T47D (cell line): ENCODE measurements at regions not wholly inside any gene's neighbourhood (a gene's known extent, or its start where the extent isn't known, plus 50 kb on each side); places are given as distances from the start of the nearest gene placed in this dataset.

Source experiments
- DNase-seq, 2 experiments: peaks; one replicate each; pipeline versions ENCODE4 v3.0.0 to v3.0.0-alpha.2; 2011 to 2012; ENCODE audit warnings: low read depth in 1 of 2, low spot score in 1 of 2
- JUND ChIP-seq: IDR thresholded peaks from 2 replicates; pipeline ENCODE4 v1.6.1; 2012; ENCODE audit warnings: low read depth
- in situ Hi-C: cut with HindIII; loops from 2 replicates; pipeline ENCODE4 v1.10.0; 2016; ENCODE audit warnings: low sequenced_read_pairs, low pct_unique_long_range_greater_than_20kb

DNA sequence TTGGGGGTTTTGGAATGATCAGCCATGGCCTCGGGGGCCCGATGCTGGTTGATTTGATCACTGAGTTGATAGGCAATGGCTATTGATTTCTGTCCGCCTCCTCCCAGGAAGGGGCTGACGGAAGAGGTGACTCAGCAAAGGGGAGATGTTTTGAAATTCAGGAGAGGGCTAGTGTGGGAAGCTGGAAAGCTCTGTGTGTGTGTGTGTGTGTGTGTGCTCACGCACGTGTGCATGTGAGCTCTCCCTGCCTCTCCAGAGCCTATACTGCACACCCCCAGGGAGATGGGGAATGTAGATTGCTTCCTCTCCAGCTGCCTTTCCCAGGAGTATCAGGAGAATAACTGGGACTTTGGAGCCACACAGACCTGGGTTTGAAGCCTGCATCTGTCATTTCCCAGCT is 184.9 kb upstream of the MYL2 start:
- in situ Hi-C loops = no loop called here
- no peak for TF ChIP-seq JUND
- no peak for DNase-seq

DNA sequence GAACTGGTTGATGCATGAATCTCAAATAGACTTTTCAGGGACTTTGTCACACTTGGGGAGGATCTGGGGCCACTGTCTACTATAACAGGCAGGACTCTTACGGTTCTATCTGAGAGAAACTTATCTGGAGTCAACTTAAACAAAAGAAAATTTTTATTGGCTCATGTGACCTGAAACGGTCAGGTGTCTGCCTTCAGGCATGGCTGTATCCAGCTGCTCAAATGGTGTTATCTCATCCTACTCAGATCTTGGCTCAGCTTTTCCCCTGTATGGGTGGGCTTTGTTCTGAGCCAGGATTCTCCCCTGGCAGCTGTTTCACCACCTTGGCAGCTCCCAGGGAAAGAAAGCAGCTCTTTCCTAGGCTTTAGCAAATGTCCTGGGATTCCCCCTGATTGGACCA is 183.2 kb upstream of the MYL2 start:
- TF ChIP-seq JUND = no peak
- no peak for DNase-seq
- in situ Hi-C loops = no loop called here

DNA sequence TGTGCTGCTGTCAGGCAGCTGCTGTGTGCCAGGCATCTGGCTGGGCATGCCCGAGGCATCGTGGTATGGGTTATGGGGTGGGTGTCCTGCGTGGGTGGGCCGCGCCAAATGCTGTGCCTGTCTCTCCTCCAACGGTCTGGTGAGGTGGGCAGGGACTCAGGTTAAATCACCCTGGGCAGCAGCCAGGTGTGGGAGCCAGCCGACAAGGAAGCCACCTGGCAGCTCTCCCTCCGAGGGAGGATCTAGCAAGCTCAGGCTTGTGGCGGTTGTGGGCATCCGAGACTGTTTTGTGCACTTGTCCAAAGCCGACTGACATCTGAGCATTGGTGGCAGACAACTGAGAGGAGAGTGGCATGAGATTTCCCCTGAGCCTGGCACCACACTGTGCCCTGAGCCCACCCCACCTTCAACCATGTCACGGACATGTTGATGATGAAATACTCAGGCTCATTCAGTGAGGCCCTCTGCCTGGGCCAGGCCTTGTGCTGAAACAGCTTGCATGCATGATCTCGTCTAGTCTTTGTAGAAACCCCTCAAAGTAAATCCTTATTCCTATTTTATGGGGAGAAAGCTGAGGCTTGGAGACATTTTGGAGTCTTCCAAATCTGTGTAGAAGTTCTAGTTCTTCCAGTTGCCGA is 181.8 kb upstream of the MYL2 start:
- no peak for TF ChIP-seq JUND
- DNase-seq = peak in 1 of 2 experiments; percentile 27

DNA sequence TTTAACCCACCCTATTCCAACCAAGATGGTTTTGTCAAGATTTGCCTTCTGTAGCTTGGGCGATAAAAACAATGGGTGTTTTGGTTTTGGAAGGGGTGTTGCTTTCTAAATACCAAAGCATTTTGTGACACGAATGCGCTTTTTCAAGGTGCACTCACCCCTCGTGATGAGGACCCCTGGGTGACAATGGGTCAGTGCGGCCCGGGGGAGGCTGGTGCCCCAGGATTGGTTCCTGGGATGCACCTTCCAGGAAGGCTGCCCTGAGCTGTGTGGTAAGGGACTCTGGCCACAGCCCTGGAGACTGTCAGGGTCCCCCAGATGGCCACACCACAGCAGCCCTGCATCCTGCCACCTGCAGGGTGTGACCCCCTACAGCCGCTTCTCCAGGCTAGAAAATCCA is 180.6 kb upstream of the MYL2 start:
- no peak for DNase-seq
- in situ Hi-C loops = no loop called here
- TF ChIP-seq JUND = no peak

More for the DNA sequence above, 181.8 kb upstream of the MYL2 start:
- in situ Hi-C loops = no loop called here

DNA sequence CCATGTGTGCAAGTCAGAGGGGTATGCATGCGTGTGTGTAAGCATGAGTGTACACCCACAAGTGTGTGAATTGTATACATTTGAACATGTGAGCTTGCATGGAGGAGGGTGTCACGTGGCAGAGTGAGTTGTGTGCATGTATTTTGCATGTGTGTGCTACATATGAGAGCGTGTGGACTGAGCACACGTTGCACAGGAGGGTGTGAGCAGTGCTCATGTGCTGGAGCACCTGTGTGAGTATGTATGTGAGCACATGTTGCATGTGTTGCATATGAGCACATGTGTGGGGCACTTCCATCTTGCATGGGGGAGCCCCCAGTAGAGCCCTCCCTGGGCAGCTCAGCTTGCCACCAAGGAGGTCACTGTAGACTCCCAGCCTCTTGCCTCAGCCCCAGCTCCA is 180.2 kb upstream of the MYL2 start:
- in situ Hi-C loops = no loop called here
- no peak for TF ChIP-seq JUND
- no peak for DNase-seq

DNA sequence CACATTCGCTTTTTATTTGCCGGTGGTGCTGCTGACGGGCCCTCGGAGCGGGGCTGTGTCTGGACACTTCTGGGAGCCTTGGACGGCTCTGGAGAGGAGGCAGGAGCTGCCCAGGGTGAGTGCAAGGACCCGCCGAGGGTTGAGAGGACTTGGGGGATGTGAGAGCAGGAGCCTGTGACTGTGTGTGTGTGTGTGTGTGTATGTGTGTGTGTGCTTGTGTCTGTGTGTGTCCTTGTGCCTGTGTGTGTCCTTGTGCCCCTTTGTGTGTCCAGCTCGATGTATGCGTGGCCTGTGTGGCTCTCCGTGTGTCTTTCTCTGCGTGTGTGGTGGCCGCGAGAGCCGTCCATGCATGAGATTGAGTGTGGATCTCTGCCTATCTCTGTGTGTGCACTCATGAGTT is 179.6 kb upstream of the MYL2 start:
- no peak for TF ChIP-seq JUND
- DNase-seq = no peak
- in situ Hi-C loops = no loop called here

DNA sequence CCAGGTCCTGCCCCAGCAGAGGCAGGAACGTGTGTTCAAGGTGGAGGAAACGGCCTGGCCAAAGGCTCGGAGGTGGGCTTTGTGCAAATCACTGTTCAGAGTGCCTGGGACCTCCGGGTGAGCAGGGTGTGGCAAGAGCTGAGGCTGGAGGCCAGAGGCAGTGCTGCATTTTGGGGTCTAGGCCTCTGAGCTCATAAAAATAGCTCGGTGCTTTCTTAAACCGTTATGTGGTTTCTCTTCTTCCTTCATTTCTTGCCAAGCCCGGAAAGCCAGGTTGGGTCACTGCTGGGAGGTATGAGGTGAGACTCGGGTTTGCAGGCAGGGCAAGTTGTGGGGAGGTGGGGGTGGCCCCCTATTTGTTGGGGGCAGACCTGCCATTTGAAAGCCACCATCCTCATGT is 178.8 kb upstream of the MYL2 start:
- in situ Hi-C loops = no loop called here
- DNase-seq = no peak
- no peak for TF ChIP-seq JUND

DNA sequence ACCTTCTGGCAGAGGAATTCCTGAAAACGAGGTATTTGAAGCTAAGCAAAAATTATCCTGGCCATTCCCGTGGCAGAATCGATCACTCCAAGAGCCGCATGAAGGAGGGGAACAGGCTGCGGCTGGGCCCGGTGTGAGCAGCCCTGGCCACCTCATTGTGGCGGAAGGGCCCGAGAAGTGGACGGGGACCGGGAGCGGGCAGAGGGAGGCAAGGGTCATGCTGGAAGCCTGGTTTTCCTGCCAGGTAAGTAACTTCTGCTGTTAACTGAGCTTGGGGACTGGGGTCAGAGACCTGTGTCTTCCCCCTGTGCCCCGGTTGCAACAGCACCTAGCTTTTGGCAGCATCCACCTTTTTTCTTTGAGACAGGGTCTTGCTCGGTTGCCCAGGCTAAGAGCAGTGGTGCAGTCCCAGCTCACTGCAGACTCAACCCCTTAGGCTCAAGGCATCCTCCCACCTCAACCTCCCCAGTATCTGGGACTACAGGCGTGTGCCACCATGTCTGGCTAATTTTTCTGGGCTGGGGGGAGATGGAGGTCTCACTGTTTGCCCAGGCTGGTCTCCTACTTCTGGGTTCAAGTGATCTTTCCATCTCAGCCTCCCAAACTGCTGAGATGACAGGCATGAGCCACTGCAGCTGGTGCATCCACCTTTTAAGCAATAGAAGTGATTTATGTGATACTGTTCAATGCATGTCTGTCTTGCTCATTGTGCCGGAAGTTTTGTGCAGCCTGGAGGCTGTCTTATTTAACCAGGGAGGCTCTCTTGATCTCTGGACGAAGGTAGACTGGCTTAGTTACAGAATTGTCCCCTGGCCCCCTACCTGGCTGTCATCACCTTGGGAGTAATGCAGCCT is 174.0 kb upstream of the MYL2 start:
- no peak for DNase-seq
- in situ Hi-C loops = no loop called here
- TF ChIP-seq JUND = no peak

DNA sequence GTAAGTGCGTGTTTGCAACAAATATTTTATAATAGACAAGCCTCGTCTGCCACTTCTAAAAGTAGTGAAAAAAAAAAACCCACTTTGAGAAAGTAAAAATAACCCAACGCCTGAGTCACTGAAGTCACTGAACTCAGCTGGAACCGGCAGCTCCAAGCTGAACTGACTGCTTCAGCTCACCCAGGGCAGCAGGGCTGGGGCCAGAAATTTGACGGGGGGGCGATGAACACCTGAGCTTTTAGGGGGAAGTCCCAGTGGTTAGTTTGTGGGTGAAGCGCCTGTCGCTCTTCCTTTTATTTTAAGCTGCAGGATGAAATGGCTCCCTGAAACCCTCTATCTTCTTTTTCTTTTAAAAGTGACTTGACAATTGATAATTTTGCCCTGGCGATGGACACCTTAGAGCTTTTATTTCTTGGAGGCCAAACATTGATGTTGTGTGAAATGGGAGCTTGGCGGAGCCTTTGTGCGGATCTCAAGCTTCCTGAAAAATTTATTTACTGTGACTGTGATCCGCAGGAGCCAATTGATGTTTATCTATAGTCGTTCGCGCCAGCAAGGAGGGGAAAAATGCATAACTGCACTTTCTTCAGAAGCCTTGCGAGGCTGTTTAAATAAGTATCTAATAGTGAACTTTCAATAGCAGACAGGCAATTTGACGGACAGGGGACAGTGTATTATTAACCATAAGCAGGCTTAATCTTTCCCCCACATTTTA is 173.2 kb upstream of the MYL2 start:
- no peak for DNase-seq
- in situ Hi-C loops = no loop called here
- TF ChIP-seq JUND = no peak

DNA sequence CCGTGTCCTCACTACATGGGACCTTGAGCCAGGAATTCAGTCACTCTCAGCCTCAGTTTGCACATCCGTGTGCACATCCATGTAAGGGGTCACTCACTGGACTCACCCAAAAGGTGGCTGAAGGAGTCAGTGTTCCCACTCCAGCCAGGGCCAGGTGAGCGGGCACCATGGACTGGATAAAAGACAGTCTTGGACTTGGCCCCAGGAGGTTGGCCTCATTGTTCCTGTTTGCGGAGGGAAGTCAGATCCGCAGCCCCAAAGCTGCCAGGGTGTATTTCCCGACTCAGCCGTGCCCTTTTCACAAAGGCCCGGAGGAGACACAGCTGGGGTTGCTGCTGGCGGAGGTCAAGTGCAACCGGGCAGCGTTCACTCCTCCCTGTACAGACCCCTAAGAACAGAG is 170.7 kb upstream of the MYL2 start:
- TF ChIP-seq JUND = no peak

DNA sequence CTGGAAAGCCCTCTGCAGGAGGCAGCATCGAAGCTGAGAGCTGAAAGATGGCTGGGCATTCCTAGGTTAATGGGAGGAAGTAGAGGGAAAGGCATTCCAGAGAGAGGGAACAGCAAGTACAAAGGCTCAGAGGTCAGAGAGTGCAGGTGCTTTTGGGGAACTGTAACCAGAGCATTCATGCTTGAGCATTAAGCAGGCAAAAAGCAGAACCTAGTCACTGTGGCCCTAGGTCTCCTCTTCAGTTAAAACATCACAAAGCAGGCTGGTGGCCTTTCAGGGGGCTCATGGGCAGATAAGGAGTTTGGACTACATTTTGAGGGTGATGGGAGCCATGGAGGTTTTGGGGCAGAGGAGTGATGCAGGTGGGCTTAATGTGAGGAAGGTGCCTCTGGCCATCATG is 169.2 kb upstream of the MYL2 start:
- TF ChIP-seq JUND = no peak
- no peak for DNase-seq
- in situ Hi-C loops = no loop called here

More for the DNA sequence above, 170.7 kb upstream of the MYL2 start:
- no peak for DNase-seq
- in situ Hi-C loops = no loop called here

DNA sequence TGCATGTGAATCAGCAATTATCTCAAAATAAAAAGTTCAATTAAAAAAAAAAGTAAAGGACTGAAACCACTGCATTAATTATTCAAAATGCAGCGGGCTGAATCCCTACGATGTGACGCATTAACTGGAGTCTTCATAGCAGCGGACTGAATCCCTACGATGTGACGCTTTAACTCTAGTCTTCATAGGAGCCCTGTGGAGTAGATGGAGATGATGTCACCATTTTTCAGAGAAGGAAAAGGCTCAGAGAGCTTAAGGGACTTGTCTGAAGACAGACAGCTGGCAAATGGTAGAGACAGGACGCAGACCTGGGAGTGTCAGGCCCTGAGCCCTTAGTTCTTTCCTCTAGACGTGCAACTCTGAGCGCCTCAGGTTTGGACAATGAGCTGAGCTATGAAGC is 168.0 kb upstream of the MYL2 start:
- no peak for DNase-seq
- in situ Hi-C loops = no loop called here
- TF ChIP-seq JUND = no peak
